ENCODE measurements at regions not wholly inside any gene's neighbourhood (a gene's known extent, or its start where the extent isn't known, plus 50 kb on each side); places are given as distances from the start of the nearest gene placed in this dataset.

DNA sequence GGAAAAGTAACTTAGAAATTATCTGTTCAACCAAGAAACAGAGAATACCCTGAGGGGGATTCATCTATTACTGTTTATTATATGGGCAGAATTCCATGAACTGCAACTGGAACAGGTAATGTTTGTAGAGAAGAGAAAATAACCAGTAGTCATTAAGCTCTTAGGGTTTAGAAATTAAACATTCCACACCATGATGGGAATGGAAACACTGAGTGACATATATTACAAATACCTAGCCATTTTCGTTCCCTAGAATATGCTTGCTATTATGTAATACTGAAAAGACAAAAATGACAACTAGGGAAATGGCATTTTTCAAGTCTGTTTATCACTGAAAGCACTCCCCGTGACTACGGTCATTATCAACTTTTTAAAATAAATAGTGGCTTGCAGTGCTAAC, 1007.4 kb downstream of the GATA3 start:
- DNase-seq, result no peak
- TF ChIP-seq GATA1 (IDR thresholded peaks at IDR 0.05; ENCODE audit: low read depth, low read length) (no peak), POLR2A (IDR thresholded peaks at IDR 0.05; ENCODE audit: low read length) (no peak)

- no peak for DNase-seq
- TF ChIP-seq GATA1 (IDR thresholded peaks at IDR 0.05; ENCODE audit: low read depth, low read length), result no peak
- TF ChIP-seq POLR2A (IDR thresholded peaks at IDR 0.05; ENCODE audit: low read length), result no peak
Observed at GRCh38 chr10:9066152-9066551, 1011.7 kb downstream of the GATA3 start.

DNA sequence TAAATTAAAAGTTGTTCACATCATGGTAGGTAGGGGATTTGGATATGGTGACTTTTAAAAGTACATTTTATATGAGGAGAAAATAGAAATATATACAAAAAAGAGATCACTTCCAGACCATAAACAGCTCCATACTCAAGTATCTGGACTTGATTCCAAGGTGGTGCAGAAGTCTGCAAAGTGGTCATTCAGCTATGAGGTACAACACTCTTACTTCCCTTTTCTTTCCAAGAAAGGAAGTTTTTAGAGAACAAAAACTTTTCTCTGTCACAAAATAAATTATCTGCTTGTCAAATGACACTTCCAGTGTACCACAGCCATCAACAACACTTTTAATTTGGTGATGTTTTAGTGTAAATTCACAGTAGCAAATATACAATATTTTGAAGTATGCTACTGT, 1013.5 kb downstream of the GATA3 start:
- no peak for DNase-seq

GRCh38 chr10:9069136-9069535, 1014.6 kb downstream of the GATA3 start:
- DNase-seq, result no peak
- TF ChIP-seq POLR2A (IDR thresholded peaks at IDR 0.05; ENCODE audit: low read length), result no peak
- no peak for TF ChIP-seq GATA1 (IDR thresholded peaks at IDR 0.05; ENCODE audit: low read depth, low read length)

More for the DNA sequence above, 1013.5 kb downstream of the GATA3 start:
- TF ChIP-seq GATA1 (IDR thresholded peaks at IDR 0.05; ENCODE audit: low read depth, low read length) (no peak), POLR2A (IDR thresholded peaks at IDR 0.05; ENCODE audit: low read length) (no peak)

DNA sequence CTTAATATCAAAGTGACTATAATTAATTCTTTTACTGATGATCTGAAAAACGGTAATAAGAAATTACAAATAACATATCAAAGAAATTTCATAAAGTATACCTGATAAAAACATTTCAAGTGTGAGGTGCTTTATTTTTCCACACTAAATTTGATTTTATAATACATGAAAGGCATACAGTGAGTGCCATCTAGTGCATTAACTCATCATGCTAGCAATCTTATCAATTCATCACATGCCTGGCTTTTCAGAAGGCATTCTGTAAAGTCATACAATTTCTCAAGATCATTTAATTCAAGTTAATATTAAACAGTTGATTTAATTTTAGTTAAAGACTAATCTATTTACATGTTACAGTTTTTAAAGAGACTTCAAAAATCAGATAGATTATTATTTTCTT, 1020.9 kb downstream of the GATA3 start:
- DNase-seq, result no peak
- no peak for TF ChIP-seq GATA1 (IDR thresholded peaks at IDR 0.05; ENCODE audit: low read depth, low read length)
- no peak for TF ChIP-seq POLR2A (IDR thresholded peaks at IDR 0.05; ENCODE audit: low read length)

DNA sequence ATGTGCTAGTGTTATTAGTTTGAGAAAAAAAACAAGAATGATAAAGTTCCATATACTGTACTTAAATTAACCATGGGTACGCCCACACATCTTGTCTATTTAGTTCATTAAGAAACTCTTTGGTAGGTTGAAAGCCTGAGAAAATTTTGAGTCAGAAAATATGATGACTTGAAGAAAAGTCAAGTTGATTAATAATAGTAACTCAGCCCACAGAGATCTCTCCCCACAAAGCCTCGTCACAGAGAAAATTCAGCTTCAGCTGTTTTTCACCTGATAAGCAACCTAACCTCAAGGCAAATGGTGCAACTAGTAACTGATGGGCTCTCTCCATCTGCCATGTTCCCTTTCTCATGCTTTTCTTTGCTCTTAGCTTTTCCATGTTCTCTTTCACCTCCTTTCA, 1021.6 kb downstream of the GATA3 start:
- no peak for DNase-seq
- TF ChIP-seq GATA1 (IDR thresholded peaks at IDR 0.05; ENCODE audit: low read depth, low read length) (no peak), POLR2A (IDR thresholded peaks at IDR 0.05; ENCODE audit: low read length) (no peak)

- no peak for DNase-seq
Observed at GRCh38 chr10:9081253-9081652, 1026.8 kb downstream of the GATA3 start.

GRCh38 chr10:9081961-9082360, 1027.5 kb downstream of the GATA3 start:
- no peak for TF ChIP-seq POLR2A (IDR thresholded peaks at IDR 0.05; ENCODE audit: low read length)
- DNase-seq, result no peak

More at GRCh38 chr10:9081253-9081652, 1026.8 kb downstream of the GATA3 start:
- TF ChIP-seq GATA1 (IDR thresholded peaks at IDR 0.05; ENCODE audit: low read depth, low read length) (no peak), POLR2A (IDR thresholded peaks at IDR 0.05; ENCODE audit: low read length) (no peak)

DNA sequence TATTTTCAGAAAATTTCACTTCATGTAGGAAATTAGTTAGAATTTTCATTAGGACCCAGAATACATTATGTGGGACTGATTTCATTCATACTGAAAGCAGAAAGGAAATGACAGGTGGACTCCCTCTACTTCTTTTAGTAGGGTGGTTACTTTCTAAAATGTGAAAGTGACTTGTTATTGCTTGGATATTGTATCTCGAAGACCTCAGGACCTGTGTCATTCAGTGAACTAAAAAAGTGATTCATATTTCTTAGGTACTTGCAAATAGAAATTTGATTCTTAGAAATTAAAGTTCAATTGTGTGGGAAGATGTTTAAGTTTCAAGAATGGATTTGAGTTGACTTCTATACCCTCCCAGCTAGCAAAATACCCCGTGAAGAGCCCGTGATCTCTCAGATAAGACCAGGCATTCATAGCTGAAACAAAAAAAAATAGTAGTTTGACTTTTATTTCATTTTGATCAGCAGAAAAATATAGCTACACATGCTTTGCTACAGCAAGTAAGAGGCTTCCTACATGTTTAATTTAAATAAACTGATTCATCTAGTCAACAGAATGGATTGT, 1037.1 kb downstream of the GATA3 start:
- no peak for DNase-seq
- TF ChIP-seq POLR2A (IDR thresholded peaks at IDR 0.05; ENCODE audit: low read length) (no peak), GATA1 (IDR thresholded peaks at IDR 0.05; ENCODE audit: low read depth, low read length) (no peak)

DNA sequence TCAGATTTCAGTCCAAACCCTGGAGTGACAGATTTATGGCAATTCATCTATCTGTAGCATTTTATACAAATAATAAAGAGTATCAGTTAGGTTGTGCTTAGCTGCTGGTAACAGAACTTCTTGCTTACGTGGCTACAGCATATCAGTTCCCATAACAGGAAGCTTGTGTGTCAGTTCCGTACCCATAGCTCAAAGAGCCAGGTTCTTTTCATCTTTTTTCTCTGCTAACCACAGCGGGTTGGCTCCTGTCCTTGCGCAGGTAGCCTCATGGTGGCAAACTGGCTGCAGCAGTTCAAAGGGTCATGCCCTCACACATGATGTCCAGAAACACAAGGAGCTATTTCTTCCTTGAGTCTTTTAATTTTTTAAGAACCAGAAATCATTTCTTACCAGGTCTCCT, 1041.8 kb downstream of the GATA3 start:
- no peak for DNase-seq
- TF ChIP-seq GATA1 (IDR thresholded peaks at IDR 0.05; ENCODE audit: low read depth, low read length), result no peak
- no peak for TF ChIP-seq POLR2A (IDR thresholded peaks at IDR 0.05; ENCODE audit: low read length)

DNA sequence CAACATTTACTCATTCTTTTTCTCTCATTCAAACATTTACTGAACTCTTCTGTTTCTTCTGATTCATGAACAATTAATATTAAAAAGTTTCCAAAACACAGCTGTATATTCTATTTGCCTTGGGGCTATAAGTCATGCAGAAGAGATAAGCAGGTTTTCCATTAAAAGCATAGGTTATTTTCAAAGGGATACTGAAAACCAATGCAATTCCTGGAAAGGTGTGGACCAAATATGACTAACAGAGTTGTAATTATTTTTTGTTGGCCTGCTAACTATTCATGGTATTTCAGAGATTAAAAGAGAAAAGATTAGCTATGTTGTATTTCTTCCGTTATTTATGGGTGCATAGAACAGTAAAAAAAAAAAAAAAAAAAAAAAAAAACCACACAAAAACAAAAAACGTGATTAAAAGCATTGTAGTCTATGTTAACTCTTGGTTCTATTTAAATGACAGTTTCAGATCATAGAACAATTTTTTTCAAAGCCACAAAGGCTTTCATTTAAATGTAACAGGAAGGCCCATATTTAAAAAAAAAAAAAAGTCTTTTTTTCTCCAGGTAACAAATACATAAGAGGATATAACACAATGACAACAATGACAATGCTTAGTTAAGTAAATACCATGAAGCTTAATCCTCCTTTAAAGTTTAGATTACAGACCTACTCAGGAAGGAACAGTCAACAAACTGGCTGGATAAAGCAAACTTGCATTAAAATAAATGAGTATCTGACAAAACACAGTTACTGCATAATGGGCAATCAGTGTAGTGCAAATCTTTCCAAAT, 1042.9 kb downstream of the GATA3 start:
- TF ChIP-seq GATA1 (IDR thresholded peaks at IDR 0.05; ENCODE audit: low read depth, low read length) (no peak), POLR2A (IDR thresholded peaks at IDR 0.05; ENCODE audit: low read length) (no peak)
- DNase-seq, result no peak

GRCh38 chr10:9097991-9098306, 1043.5 kb downstream of the GATA3 start:
- TF ChIP-seq POLR2A (IDR thresholded peaks at IDR 0.05; ENCODE audit: low read length) (no peak), GATA1 (IDR thresholded peaks at IDR 0.05; ENCODE audit: low read depth, low read length) (no peak)
- no peak for DNase-seq

- no peak for TF ChIP-seq POLR2A (IDR thresholded peaks at IDR 0.05; ENCODE audit: low read length)
- no peak for TF ChIP-seq GATA1 (IDR thresholded peaks at IDR 0.05; ENCODE audit: low read depth, low read length)
- no peak for DNase-seq
Observed at GRCh38 chr10:9102026-9102425, 1047.5 kb downstream of the GATA3 start.

GRCh38 chr10:9103301-9103700, 1048.8 kb downstream of the GATA3 start:
- TF ChIP-seq POLR2A (IDR thresholded peaks at IDR 0.05; ENCODE audit: low read length) (no peak), GATA1 (IDR thresholded peaks at IDR 0.05; ENCODE audit: low read depth, low read length) (no peak)
- no peak for DNase-seq

DNA sequence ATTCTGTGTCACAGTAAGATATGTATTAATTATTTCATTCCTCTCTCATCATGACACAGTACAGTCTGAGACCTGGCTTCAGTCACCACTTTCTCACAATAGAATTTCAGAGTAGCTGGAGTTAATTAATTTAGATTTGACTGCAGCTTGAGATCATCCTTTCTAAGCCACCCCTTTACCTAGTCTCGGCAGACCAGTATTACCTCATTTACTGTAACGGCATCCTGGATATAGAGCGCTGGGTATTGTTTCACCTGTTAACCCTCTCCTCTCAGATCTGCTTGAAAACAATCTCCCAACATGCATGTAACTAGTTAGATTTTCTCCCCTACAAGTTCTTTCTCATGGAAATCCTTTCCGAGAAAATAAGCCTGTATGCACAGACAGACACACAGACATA, 1057.5 kb downstream of the GATA3 start:
- DNase-seq, result no peak
- TF ChIP-seq POLR2A (IDR thresholded peaks at IDR 0.05; ENCODE audit: low read length) (no peak), GATA1 (IDR thresholded peaks at IDR 0.05; ENCODE audit: low read depth, low read length) (no peak)
